ENCODE measurements at regions not wholly inside any gene's neighbourhood (a gene's known extent, or its start where the extent isn't known, plus 50 kb on each side); places are given as distances from the start of the nearest gene placed in this dataset.

DNA sequence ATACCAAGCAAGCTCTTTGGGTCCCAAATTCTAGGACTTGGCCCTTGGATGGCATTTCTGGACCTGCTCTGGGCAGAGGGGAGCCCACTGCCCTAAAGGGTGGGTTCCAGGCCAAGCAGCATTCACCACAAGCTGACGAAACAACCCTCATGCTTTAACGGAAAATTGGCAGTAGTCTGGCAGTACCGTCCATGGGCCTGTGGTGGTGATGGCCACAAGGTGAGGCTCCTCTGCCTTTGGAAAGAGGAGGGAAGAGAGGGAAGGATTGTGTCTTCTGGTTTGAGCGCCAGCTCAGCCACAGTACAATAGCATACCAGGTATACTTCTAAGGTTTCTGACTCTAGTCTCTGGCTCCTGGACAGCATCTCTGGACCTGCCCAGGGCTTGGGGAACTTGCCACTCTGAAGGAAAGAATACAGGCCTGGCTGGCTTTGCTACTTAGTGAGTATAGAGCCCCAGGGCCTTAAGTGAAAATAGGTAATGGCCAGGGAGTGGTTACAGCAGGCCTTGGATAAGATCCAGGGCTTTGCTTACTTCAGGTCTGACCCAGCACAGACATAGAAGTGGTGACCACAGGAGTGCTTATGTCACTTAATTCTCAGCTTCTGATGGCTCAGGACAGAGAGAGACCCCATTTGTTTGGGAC, 595.5 kb downstream of the LMO7 start:
- DNase-seq (ENCODE audit: extremely low read depth, low read depth, low spot score) = no peak

DNA sequence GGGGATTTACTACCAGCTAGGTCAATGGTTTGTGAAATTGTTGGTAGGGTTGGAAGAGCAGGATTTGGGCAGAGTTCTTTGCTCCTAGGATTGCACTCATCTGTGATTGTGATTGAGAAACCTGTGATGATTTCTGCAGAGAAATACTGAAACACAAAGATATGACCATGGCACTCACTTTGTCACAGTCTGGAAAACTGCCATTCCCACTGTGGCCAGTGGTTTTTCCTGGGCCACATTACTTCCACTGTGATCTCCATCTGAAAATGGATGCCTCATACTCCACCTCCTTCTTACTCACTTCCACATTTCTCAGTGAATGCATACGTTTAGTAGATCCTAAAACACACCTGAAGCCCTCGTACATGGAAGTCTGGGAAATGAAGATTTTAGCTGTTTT, 593.2 kb downstream of the LMO7 start:
- no peak for DNase-seq (ENCODE audit: extremely low read depth, low read depth, low spot score)

DNA sequence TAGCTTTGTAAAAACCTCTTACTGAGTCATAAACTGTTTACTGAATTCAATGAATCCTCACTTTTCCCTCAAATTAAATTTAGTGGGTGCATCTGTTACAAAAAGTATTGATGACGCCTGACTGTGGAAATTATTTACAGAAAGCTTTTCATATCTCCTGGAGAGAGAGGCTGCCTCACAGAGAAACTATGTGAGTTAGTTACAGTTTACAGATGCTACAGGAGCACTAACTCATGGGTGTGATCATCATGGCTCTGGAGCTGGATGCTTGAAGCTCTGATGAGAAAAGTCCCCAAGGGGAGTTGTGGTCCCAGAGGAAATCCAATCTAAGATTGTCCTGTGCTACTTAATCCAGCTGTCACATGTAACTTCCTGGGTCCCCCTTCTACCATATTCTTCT, 590.8 kb downstream of the LMO7 start:
- DNase-seq (ENCODE audit: extremely low read depth, low read depth, low spot score) = no peak

DNA sequence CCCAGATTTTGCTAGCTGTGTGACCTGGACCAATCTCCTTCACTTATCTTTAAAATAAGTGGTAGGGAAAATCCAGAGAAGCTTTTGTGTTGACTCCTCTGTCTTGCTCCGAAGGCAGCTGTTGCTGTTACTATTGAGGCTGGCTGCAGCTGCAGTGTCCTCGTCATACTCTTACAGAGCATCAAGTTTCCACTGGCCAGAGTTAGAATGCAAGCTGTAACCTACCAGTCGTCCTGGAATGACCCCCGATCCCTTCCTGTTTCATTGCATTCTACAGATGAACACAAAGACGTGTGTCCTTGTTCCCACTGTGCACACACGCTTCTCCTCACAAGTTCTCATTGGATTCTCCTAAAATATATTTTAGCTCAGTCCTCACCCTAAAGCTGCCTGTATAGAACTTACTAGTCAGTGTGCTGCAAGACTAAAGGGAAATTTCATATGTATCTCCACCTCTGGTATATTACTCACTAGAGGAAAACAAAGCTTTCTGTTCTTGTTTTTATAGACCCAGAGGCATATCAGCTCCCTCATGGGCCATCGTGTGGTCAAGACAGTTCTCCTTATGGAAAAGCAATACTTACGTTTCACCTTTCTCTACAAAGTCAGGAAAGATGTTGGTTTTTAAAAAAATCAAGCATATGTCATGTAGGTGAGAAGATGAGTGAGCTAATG, 589.8 kb downstream of the LMO7 start:
- DNase-seq (ENCODE audit: extremely low read depth, low read depth, low spot score) = no peak

DNA sequence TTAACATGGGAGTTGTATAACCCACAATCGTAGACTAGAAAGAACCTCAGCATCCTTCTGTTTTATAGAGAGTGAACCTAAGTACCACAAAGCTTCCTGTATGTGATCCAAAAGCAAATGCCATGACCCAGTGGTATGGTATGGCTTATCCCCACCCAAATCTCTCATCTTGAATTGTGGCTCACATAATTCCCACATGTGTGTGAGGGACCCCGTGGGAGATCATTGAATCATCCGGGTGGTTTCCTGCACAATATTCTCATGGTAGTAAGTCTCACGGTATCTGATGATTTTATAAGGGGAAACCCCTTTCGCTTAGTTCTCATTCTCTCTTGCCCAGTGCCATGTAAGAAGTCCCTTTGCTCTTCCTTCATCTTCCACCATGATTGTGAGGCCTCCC, 587.9 kb downstream of the LMO7 start:
- DNase-seq (ENCODE audit: extremely low read depth, low read depth, low spot score) = no peak

DNA sequence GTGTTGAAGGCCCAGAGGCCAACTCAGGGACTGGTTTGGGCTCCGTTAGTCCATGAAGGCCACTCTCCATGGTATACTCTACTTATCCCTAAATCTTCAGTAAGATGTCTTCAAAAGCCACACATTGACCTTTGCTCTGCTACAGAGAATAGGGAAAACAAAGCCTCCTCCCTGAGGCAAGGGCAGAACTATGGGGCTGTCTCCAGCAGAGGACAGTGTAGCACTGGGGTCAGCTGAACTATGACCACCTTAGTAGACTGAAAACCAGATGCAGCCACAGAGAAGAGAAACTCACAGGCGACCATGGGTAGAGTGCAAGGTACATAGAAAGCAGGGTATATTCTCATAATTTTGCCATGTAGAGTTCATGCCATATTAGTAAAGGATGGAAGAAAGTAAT, 587.4 kb downstream of the LMO7 start:
- no peak for DNase-seq (ENCODE audit: extremely low read depth, low read depth, low spot score)

DNA sequence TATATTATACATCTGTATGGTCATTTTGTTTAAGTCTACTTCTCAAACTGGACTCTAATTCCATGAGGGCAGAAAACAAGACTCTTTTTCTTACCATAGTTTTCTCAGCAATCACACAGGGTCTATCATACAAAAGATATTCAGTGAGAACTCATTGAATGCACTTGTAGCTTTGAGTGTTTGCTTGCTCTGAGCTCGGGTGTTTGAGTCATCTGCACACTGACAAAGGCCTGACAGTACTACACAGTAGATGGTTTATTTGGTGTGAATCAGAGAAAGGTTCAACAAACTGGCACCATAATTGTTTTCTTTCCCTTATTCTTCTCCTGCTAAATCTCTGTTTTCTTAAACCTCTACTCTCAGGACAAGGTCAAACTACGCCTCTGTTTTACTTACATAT, 586.4 kb downstream of the LMO7 start:
- DNase-seq (ENCODE audit: extremely low read depth, low read depth, low spot score) = no peak

DNA sequence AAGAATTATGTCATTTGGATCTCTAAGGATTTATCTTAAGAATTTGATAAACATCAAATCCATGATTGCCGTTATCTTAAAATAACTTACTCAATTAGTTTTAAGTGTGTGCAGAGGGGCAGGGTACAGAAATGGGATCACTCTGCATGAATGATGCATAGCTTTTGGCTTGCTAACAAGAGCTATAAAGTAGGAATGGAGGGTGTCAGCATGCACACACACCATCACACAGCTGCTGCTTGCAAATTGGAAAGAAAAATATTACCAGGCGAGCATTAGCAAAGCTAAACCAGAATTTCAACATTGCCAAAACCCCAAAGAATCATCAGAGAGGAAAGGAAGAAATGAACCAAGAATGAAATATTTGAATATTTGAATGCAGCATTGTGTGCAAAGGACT, 580.6 kb downstream of the LMO7 start:
- DNase-seq (ENCODE audit: extremely low read depth, low read depth, low spot score) = no peak

DNA sequence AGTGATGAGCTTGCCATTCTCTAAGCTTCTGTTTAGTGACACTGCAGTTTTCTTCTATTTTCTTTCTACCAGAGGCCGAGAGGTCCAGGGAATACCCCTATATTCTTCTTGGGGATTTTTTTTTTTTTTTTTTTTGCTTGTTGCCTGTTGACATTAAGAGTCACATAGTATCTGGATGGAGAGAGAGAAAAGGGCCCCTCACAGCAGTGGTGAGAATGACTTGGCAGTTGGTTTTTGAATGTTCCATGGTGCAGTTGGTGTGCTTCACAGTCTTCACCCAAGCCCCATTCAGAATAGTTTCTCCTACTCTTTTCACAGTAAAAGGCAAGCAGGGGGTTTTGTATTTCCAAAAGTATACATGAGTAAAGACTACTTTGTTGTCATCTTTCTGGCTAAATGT, 577.9 kb downstream of the LMO7 start:
- no peak for DNase-seq (ENCODE audit: extremely low read depth, low read depth, low spot score)

DNA sequence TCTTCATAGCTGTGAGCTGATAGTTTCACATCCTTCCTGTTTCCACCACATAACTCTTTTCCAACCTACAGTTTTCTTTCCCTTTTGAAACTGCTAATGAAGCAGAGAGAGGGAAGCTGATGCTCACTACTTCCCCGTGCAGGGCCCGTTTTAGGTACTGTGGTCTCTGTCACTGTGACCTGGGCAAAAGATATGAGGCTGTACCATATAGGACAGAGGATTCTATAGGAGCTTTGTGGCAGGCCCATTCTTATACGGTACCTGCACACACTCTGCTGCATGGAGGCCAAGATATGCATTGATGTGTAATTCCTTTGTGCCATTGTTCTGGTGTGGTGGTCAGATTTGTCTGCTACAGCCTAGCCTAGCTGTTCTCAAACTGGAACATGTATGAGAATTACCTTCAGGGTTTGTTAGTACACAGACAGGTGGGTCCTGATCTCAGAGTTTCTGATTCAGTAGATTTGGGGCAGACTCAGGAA, 577.3 kb downstream of the LMO7 start:
- no peak for DNase-seq (ENCODE audit: extremely low read depth, low read depth, low spot score)

DNA sequence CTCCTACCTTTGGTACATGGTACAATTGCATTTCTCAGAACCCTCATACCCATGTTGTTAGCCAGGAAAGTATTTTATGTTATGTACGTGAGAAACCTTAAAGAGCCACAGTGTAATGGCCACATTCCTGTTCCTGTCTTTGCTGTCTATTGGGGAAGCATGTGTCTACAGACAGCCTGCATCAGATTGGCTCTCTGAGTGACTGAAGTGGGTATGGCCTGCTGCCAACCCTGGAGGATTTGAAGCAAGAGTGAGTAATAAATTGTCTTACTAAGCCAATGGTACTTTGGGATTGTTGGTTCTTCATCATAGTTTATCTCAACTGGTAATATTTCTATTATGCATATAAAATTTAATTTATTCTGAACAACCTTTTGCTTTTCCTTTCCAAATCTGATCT, 574.1 kb downstream of the LMO7 start:
- no peak for DNase-seq (ENCODE audit: extremely low read depth, low read depth, low spot score)

DNA sequence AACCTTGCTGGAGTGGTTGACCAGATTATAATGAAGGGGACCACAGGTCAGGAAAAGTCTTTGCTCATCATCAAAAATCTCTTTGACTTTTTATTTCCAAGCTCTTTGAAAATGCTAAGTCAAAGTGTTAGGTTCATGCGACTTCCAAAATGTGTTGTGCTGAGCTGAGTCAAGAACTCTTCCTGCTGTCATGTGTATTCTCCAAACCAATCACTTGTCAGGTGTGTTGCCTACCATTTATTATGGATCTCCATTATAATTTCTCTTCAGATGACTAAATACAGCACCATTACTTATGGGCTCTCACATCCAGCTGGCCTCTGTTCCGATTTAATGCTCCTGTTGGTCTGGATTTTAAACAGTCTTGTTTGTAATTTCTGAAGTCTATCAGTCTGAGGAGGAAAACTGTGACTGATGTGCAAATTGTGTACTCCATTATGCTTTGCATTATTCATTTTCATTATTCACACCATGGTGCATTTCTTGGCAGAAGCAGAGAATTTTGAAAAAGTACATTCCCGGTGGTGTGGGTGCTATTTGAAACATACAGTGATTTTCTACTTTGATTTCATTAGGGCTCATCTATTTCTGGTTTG, 562.5 kb downstream of the LMO7 start:
- no peak for DNase-seq (ENCODE audit: extremely low read depth, low read depth, low spot score)

DNA sequence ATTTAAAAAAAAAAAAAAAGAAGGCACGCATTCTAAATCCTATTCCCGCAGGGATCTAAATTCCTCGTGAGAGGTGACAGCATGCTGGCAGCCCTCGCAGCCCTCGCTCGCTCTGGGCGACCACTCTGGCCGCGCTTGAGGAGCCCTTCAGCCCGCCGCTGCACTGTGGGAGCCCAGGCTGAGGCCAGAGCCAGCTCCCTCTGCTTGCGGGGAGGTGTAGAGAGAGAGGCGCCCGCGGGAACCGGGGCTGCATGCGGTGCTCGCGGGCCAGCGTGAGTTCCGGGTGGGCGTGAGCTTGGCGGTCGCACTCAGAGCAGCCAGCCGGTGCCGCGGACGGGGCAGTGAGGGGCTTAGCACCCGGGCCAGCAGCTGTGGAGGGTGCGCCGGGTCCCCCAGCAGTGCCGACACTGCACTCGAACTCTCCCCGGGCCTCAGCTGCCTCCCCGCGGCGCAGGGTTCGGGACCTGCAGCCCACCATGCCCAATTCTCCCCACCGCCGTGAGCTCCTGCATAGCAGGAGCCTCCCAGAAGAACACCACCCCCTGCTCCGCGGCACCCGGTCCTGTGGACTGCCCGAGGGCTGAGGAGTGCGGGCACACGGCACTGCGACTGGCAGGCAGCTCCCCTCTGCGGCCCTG, 553.9 kb downstream of the LMO7 start:
- DNase-seq (ENCODE audit: extremely low read depth, low read depth, low spot score) = no peak

DNA sequence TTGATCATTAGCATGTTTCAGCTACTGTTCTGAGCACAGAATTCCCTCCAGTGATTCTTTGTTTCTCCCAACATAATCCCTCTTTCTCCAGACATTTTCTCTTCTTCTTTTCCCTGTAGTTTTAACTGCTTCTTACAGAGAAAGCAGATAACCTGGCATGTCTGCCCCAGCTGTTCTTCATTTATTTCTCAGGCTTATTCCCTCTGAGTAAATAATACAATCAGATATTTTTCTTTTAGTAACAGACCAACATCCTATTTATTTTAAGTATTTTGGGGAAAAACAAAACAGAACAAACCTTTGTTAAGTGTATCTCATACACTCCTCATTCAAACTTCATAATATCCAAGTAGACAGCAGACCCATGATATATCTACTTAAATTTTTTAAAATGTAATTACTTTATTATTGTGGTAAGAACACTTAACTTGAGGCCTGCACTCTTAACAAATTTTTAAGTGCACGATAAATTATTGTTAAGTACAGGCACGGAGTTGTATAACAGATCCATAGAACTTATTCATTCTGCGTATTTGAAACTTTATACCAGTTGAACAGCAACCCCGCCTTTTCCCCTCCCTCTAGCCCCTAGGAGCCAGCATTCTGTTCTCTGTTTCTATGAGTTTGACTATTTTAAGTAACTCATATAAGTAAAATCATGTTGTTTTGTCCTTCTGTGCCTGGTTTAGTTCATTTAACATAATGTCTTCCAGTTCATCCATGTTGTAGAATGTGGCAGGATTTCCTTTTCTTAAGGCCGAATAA, 540.0 kb downstream of the LMO7 start:
- no peak for DNase-seq (ENCODE audit: extremely low read depth, low read depth, low spot score)

DNA sequence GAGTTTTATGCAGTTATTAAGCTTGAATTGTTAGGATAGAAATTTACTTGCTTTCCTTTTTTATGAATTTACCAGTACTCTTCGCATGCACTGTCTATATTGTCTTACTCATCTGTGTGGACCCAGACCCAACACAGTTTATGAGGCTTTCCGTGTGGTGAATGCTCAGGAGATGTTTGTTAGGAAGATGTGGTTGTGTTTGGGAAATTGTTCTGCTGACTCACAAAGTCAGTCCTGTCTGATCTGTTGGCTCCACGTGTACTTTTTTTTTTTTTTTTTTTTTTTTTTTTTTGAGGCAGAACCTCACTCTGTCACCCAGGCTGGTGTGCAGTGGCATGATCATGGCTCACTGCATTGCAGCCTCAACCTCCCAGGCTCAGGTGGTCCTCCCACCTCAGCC, 532.5 kb downstream of the LMO7 start:
- no peak for DNase-seq (ENCODE audit: extremely low read depth, low read depth, low spot score)

DNA sequence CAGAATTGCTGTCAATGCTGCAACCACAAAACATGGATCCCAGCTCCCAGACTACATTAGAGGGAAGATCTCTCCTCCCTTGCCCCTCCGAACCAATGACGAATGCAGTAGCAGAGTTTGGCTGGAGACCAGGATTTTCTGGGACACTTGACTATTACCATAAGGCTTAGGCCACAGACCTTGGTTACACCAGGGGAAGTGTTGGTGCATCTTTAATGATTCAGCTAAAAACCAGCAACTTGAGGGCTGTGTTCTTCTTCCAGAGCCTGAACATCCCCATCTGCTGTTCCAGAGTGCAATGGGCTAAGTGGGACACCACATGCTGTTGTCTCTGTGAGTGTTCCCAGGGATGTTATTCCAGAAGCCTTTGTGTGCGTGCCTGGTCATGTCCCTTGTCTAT, 528.2 kb downstream of the LMO7 start:
- no peak for DNase-seq (ENCODE audit: extremely low read depth, low read depth, low spot score)

DNA sequence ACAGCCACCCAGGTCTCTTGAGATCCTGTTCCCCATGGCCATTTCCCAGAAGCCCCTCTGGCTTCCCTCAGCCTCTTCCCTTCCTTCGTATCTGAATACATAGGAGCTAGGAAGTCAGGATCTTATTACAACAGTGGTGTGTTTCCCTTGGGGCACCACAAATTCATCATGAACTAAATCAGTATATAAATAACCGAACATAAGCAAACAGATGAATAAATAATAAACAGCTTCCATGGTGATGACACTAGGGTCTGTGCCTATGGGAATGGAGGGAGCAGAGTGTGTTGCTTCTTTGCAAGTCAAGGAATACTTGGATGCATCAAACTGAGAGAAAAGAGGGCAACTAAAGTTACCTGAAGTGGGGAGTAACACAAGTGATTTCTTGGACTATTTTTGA, 527.6 kb downstream of the LMO7 start:
- no peak for DNase-seq (ENCODE audit: extremely low read depth, low read depth, low spot score)

DNA sequence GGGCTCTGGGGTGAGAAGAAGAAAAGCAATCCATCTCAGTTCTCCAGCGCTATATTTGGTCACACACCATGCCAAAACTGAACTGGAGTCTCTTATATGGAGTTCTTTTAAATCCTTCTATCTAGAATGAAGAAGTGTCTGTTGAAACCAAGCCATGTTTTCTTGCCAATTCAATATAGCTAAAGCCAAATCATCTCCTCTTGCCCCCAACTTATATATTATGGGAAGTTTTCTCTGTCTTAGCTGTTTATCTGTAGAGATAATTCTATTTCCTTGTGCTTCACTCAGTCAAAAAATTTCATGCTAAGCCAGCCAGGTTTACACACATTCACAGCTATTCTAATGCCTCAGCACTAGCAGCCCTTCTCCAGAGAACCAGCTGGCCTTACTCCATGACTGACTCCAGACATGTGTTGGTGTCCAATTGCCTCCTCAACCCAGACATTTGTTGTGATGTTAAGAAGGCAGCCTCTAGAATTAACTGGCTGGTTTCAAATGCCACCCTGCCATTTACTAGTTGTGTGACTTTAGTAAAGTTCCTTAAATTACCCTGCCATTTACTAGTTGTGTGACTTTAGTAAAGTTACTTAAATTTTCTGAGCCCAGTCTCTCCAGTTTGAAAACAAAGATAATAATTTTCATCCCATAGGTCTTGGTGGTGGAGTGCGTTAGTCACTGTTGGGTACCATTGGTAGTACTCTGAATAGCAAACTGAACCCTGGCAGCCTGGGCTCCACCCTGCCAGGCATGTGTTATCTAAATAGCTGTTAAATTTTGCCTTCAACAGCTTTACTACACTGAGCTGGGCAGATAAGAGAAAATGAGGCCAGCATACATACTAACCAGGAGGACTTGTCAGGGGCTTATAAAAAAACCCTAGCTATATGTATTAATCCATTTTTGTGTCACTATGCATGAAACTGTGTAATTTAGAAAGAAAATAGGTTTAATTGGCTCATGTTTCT, 525.1 kb downstream of the LMO7 start:
- no peak for DNase-seq (ENCODE audit: extremely low read depth, low read depth, low spot score)

DNA sequence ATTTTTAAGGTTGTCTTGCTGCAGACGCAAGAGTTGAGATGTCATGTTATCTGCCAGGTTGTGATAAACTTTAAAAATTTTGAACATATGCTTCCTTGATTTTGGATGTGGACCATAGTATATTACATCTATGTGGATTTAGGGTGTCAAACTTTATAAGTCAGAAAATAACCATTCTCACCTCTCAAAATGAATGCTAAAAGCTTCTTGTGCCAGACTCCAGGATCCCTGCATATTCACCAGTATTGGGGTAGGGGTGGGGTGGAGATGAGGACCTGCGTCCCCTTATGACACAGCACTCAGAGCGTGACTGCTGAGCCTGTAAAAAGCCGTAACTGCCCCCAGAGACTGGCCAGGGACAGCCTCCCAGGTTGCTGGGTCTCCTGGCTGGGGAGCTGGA, 524.4 kb downstream of the LMO7 start:
- DNase-seq (ENCODE audit: extremely low read depth, low read depth, low spot score) = no peak

DNA sequence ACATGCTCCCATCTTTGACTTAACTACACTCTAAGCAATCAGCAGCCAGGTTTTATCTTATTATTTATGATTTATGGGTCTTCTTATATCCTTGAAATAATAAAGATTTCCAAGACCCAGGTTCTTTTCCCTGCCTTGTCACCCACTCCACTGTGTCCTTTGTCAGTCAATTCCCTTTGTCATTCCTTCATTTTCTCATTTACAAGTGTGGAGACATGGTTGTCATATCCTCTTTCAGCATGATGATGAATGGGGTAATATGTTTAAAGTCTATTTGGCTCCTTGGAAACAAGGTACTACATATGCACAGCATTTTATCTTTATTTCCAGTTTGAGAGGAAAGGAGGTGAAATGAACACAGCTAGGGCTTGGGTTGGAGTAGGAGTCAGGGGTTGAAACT, 521.8 kb downstream of the LMO7 start:
- DNase-seq (ENCODE audit: extremely low read depth, low read depth, low spot score) = no peak

Data from glomerular endothelial cell (primary cell).